ENCODE measurements at regions not wholly inside any gene's neighbourhood (a gene's known extent, or its start where the extent isn't known, plus 50 kb on each side); places are given as distances from the start of the nearest gene placed in this dataset.

DNA sequence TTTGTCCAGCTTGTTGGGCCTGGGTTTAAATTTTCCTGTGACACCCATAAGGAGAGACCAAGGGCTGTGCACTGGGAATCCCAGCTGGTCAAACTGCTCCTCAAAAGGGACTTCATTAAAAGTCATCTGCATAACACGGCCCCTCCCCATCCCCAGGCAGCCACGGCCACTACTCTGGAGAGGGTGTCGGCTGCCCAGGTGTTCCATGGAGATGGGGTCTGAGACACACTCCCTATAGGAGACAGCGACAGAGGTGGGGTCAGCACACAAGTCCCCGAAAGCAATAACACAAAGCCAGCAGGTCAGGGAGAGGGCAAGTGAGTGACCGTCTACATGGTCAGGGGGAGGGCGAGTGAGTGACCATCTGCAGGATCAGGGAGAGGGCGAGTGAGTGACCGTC, 75.6 kb upstream of the BCL11B start:
- H3K27ac Mint-ChIP-seq, result no peak overlapping the region
- no peak overlapping the region for H3K4me3 Mint-ChIP-seq
- H3K4me1 Mint-ChIP-seq (ENCODE audit: low read depth), result no peaks in the 10 kb centered on the region
- ATAC-seq (no peak), DNase-seq (no peak)
- peaks cover 9% of the 10 kb centered on the region for H3K27me3 Mint-ChIP-seq (ENCODE audit: low read depth)
- ChIA-PET POLR2A (no interaction called here), CTCF (interaction anchor here (1.0 kb wide), 1 partner anchor 28 kb away, joined by 3 read pairs; no protein-coding TSS in a partner anchor)
- H3K36me3 Mint-ChIP-seq (ENCODE audit: low read depth), result no peaks in the 10 kb centered on the region
- no peaks in the 10 kb centered on the region for H3K9me3 Mint-ChIP-seq (ENCODE audit: insufficient read depth)

DNA sequence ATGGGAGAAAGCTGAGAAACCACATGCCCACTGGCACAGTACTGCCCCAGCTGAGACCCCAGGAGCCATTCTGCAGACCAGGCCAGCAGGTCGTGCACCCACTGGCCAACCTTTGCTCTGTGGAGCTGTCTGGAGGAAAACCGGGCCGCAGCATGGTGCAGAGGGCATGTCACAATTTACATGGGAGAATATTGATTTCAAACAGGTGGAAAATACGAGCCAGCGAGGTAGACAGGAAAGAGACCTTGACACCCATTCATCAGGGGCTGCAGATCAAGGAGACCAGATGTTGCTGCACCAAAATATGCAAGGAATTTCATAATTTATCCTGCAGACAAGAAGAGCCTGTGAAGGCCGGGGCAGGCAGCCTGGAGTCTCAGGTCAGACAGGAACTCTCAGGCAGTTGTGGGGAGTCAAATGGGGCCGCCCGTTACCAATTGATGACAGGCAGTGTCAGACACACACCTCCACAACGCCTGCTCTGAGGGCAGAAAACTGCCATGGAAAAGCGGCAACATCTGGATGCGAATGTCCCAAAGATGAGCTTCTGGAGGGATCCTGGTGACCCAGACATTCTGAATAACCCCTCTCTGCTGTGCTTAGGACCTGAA, 74.6 kb upstream of the BCL11B start:
- Mint-ChIP-seq H3K36me3 (ENCODE audit: low read depth) (no peaks in the 10 kb centered on the region), H3K4me3 (no peak overlapping the region), H3K9me3 (ENCODE audit: insufficient read depth) (no peaks in the 10 kb centered on the region), H3K4me1 (ENCODE audit: low read depth) (peaks cover 2% of the 10 kb centered on the region), H3K27ac (no peak overlapping the region), H3K27me3 (ENCODE audit: low read depth) (peaks cover 5% of the 10 kb centered on the region)
- DNase-seq (no peak), ATAC-seq (no peak)
- POLR2A ChIA-PET, result no interaction called here
- CTCF ChIA-PET, result interaction anchor here (0.8 to 1.0 kb wide), 2 partner anchors 27 kb away, joined by 3 to 4 read pairs; no protein-coding TSS in a partner anchor

DNA sequence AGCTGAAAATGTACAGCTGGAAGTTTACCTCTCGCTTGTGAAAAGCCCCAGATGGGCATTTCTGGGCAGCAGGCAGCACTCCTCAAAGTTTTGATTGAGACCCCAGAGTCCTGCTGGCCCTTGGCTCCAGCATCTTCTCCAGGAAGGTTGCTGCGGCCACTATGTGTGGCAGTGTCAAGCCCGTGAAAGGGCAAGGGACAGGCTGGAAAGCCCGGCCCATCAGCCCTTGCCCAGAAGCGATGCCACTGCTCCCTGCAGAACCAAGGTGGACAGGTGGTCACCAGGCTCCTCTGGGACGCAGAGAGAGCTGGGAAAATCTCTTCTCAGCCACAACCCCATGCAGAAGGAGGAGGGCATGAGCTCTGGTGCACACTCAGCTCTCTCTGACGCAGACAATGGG, 73.5 kb upstream of the BCL11B start:
- no peaks in the 10 kb centered on the region for H3K36me3 Mint-ChIP-seq (ENCODE audit: low read depth)
- POLR2A ChIA-PET, result no interaction called here
- H3K27me3 Mint-ChIP-seq (ENCODE audit: low read depth), result peaks cover 5% of the 10 kb centered on the region
- CTCF ChIA-PET, result interaction anchor here (0.8 kb wide), 1 partner anchor 26 kb away, joined by 4 read pairs; no protein-coding TSS in a partner anchor
- DNase-seq (no peak), ATAC-seq (no peak)
- no peak overlapping the region for H3K4me3 Mint-ChIP-seq
- H3K27ac Mint-ChIP-seq, result no peak overlapping the region
- peaks cover 2% of the 10 kb centered on the region for H3K4me1 Mint-ChIP-seq (ENCODE audit: low read depth)
- no peaks in the 10 kb centered on the region for H3K9me3 Mint-ChIP-seq (ENCODE audit: insufficient read depth)

DNA sequence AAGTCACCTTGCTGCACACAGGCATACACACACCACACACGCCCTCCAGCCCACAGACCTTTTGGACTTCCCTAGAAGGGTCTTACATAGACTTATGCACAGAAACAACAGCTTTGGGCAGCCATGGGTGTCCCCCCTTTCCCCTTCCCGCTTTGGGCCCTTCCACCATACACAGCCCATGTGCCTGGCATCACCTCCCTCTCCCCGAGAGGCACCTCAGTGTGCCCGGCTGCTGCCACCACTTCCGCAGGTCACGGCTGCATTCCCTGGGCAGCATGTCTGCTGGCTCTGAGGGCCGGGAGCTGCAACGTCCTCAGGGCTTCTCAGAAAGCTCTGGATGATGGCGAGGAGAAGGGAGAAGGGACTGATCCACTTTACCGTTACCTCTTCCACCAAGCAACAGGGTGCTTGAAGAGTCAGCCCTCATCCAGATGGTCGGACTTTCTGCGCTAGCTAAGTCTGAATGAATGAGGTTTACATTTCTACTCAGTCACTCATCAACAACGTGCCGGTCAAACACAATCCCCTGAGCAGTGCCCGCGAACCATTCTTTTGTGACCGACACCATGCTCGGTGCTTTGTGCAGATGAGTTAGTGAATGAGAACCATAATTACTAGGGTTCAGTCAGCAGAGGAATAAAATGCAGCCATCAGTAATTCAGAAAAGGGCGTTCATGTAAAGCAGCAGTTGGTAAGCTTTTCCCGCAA, 72.2 kb upstream of the BCL11B start:
- H3K36me3 Mint-ChIP-seq (ENCODE audit: low read depth), result no peaks in the 10 kb centered on the region
- DNase-seq (no peak), ATAC-seq (no peak)
- H3K4me3 Mint-ChIP-seq, result no peak overlapping the region
- POLR2A ChIA-PET, result no interaction called here
- H3K9me3 Mint-ChIP-seq (ENCODE audit: insufficient read depth), result peaks cover 3% of the 10 kb centered on the region
- CTCF ChIA-PET, result no interaction called here
- H3K4me1 Mint-ChIP-seq (ENCODE audit: low read depth), result peaks cover 2% of the 10 kb centered on the region
- no peak overlapping the region for H3K27ac Mint-ChIP-seq
- peaks cover 10% of the 10 kb centered on the region for H3K27me3 Mint-ChIP-seq (ENCODE audit: low read depth)

DNA sequence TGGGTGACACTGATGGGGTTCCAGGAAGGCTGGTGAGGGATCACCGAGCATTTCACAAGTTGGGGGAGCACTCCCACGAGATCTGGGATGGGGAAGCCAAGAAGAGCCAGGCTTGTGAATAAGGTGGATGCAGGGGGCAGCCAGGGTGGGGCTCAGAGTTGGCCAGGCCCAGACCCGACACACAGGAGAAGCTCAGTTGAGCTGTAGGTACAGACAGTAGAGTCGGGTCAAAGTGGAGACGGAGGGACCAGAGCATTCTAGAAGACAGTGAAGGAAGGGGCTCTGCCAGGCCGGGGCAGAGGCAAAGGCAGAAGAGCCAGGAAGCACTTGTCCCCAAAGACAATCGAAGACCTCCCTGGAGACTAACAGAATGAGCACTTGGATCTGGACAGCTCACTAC, 70.9 kb upstream of the BCL11B start:
- ChIA-PET CTCF (interaction anchor here (1.1 to 1.9 kb wide), 2 partner anchors 46 to 50 kb away, joined by 3 to 4 read pairs; no protein-coding TSS in a partner anchor), POLR2A (no interaction called here)
- H3K4me3 Mint-ChIP-seq, result no peak overlapping the region
- H3K36me3 Mint-ChIP-seq (ENCODE audit: low read depth), result no peaks in the 10 kb centered on the region
- no peak for ATAC-seq
- no peak for DNase-seq
- peaks cover 15% of the 10 kb centered on the region for H3K27me3 Mint-ChIP-seq (ENCODE audit: low read depth)
- no peak overlapping the region for H3K27ac Mint-ChIP-seq
- H3K4me1 Mint-ChIP-seq (ENCODE audit: low read depth), result peaks cover 2% of the 10 kb centered on the region
- peaks cover 3% of the 10 kb centered on the region for H3K9me3 Mint-ChIP-seq (ENCODE audit: insufficient read depth)

DNA sequence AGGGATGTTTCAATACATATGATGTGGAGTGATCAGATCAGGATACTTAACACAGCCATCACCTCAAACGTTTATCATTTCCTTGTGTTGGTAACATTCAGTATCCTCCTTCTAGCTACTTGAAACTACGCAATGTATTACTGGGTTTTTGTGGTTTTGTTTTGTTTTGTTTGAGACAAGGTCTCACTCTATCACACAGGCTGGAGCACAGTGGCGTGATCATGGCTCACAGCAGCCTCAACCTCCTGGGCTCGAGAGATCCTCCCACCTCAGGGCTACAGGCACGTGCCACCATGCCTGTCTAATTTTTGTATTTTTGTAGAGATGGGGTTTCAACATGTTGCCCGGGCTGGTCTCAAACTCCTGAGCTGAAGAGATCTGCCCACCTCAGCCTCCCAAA, 70.2 kb upstream of the BCL11B start:
- ATAC-seq (no peak), DNase-seq (no peak)
- POLR2A ChIA-PET, result interaction anchor here (0.6 kb wide), 1 partner anchor 1336 kb away, joined by 4 read pairs; no protein-coding TSS in a partner anchor
- Mint-ChIP-seq H3K36me3 (ENCODE audit: low read depth) (no peaks in the 10 kb centered on the region), H3K4me3 (no peak overlapping the region), H3K4me1 (ENCODE audit: low read depth) (peaks cover 2% of the 10 kb centered on the region), H3K9me3 (ENCODE audit: insufficient read depth) (peaks cover 3% of the 10 kb centered on the region), H3K27ac (no peak overlapping the region), H3K27me3 (ENCODE audit: low read depth) (peaks cover 17% of the 10 kb centered on the region)
- CTCF ChIA-PET, result interaction anchor here (0.8 to 1.9 kb wide), 3 partner anchors 22 to 50 kb away, joined by 3 to 4 read pairs (median 3); no protein-coding TSS in a partner anchor

DNA sequence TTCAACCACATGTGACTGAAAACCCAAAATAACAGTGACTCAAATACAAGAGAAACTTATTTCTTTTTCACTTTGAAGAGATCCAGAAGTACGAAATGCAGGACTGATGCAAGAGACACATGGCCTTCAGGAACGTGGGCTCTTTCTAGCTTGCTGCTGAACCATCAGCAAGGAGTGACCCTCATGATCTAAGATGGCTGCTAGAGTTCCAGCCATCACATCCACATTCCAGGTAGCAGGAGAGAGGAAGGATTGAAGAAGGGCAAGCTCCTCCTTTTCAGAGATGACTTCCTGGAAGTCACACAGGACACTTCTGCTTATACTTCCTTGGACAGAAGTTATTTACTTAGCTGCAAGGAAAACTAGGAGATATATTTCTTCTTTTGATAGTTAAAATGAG, 67.6 kb upstream of the BCL11B start:
- H3K36me3 Mint-ChIP-seq (ENCODE audit: low read depth), result no peaks in the 10 kb centered on the region
- H3K27ac Mint-ChIP-seq, result no peak overlapping the region
- H3K9me3 Mint-ChIP-seq (ENCODE audit: insufficient read depth), result peaks cover 3% of the 10 kb centered on the region
- ChIA-PET CTCF (interaction anchor here (3.8 kb wide), 1 partner anchor 19 kb away, joined by 12 read pairs; no protein-coding TSS in a partner anchor), POLR2A (no interaction called here)
- H3K27me3 Mint-ChIP-seq (ENCODE audit: low read depth), result peaks cover 12% of the 10 kb centered on the region
- H3K4me1 Mint-ChIP-seq (ENCODE audit: low read depth), result peaks cover 2% of the 10 kb centered on the region
- no peak overlapping the region for H3K4me3 Mint-ChIP-seq
- ATAC-seq (no peak), DNase-seq (no peak)

DNA sequence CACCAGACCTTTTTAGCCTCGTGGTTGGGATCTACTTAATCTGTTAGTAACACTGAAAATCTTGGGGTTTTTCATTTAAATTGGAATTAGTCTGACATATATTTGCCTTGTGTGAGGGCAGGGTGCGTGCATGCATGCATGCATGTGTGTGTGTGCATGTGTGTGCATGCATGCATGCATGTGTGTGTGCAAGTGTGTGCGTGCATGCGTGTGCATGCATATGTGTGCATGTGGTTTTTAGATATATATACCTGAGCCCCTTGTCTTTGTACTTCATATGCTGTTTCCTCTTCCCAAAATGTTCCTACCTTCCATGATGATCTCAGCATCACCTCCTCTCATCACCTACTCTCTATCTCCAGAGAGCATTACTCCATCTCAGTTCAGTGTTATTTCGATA, 66.3 kb upstream of the BCL11B start:
- ATAC-seq (no peak), DNase-seq (no peak)
- Mint-ChIP-seq H3K27ac (no peak overlapping the region), H3K27me3 (ENCODE audit: low read depth) (peaks cover 12% of the 10 kb centered on the region), H3K9me3 (ENCODE audit: insufficient read depth) (peaks cover 3% of the 10 kb centered on the region), H3K4me3 (no peak overlapping the region), H3K36me3 (ENCODE audit: low read depth) (no peaks in the 10 kb centered on the region), H3K4me1 (ENCODE audit: low read depth) (peaks cover 2% of the 10 kb centered on the region)
- POLR2A ChIA-PET, result no interaction called here
- CTCF ChIA-PET, result interaction anchor here (3.8 kb wide), 1 partner anchor 18 kb away, joined by 12 read pairs; no protein-coding TSS in a partner anchor

DNA sequence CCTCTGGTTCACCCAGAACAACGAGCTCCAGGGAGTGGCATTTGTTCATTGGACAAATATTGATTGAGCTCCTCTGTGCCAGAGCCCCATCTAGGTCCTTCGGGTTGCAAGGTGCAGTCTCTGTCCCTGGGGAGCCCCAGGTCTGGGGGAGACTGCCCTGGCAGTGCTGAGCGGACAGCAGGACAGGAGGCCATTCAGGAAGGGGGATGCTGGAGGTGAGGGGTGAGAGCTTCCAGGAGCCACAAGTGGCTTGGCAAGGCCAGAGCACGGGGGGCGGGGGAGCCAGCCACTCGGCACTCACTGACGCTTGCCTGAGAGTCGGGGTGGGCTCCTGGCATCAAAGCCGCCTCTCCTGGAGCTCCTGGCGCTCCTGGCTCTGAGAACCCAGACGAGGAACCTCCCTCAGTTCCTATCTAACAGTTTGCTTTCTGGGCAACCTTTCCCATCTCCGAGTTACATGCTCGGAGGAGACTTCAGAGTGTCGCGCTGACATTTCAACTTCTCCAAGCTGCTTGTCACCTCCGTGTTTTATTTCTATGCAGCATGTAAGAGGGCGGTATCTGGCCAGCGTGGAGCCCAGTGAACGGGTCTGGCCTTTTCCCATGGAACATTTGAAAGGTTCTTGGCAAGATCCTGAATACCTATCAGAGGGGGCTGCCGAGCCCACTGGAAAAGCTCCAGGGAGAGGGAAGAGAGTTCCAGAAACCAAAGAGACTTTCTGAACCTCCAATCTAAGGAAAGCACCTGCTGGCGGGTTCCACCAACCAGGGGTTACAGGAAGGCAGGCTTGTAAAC, 62.0 kb upstream of the BCL11B start:
- POLR2A ChIA-PET, result no interaction called here
- CTCF ChIA-PET, result interaction anchor here (2.7 kb wide), 1 partner anchor 14 kb away, joined by 10 read pairs; no protein-coding TSS in a partner anchor
- H3K4me1 Mint-ChIP-seq (ENCODE audit: low read depth), result no peaks in the 10 kb centered on the region
- no peaks in the 10 kb centered on the region for H3K9me3 Mint-ChIP-seq (ENCODE audit: insufficient read depth)
- peaks cover 7% of the 10 kb centered on the region for H3K27me3 Mint-ChIP-seq (ENCODE audit: low read depth)
- no peak overlapping the region for H3K27ac Mint-ChIP-seq
- H3K36me3 Mint-ChIP-seq (ENCODE audit: low read depth), result no peaks in the 10 kb centered on the region
- no peak for ATAC-seq
- no peak for DNase-seq
- H3K4me3 Mint-ChIP-seq, result no peak overlapping the region

DNA sequence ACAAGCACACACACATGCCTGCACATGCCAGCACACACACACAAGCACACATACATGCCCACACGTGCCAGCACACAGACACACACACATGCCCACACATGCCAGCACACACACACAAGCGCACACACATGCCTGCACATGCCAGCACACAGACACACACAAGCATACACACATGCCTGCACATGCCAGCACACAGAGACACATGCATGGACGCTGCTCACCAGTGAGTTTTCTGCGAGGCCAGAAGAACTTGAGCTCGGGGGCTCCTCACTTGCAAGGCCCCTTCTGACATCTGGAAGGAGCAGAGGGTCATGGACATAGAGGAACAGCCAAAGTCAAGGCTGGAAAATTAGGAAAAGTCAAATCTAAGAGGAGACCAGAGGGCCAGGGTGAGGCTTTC, 61.2 kb upstream of the BCL11B start:
- no peaks in the 10 kb centered on the region for H3K4me1 Mint-ChIP-seq (ENCODE audit: low read depth)
- H3K4me3 Mint-ChIP-seq, result no peak overlapping the region
- H3K27me3 Mint-ChIP-seq (ENCODE audit: low read depth), result peaks cover 4% of the 10 kb centered on the region
- DNase-seq (no peak), ATAC-seq (no peak)
- ChIA-PET CTCF (interaction anchor here (2.7 kb wide), 1 partner anchor 13 kb away, joined by 10 read pairs; no protein-coding TSS in a partner anchor), POLR2A (no interaction called here)
- peak overlapping the region; percentile 39 for H3K27ac Mint-ChIP-seq
- no peaks in the 10 kb centered on the region for H3K9me3 Mint-ChIP-seq (ENCODE audit: insufficient read depth)
- no peaks in the 10 kb centered on the region for H3K36me3 Mint-ChIP-seq (ENCODE audit: low read depth)

DNA sequence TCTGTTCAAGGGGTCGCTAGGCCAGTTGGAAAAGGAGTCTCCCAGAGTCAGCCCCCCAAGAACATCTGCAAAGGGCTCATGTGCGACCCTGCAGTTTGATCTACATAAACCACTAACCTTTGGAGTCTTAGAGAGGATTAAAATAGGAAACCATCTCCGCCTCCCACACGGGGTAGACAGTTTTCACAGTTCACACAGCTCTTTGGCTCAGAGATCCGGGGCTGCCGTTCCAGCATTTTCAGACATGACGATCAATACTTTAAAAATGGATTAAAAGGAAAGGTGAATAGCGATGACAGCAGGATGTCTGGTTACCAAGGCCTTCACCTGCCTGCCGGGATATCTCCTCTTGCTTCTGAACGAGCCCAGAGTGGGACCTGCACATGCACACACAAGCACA, 59.8 kb upstream of the BCL11B start:
- no peaks in the 10 kb centered on the region for H3K27me3 Mint-ChIP-seq (ENCODE audit: low read depth)
- no peaks in the 10 kb centered on the region for H3K4me1 Mint-ChIP-seq (ENCODE audit: low read depth)
- DNase-seq (no peak), ATAC-seq (no peak)
- CTCF ChIA-PET, result interaction anchor here (2.0 kb wide), 1 partner anchor 12 kb away, joined by 4 read pairs; no protein-coding TSS in a partner anchor
- POLR2A ChIA-PET, result no interaction called here
- H3K9me3 Mint-ChIP-seq (ENCODE audit: insufficient read depth), result no peaks in the 10 kb centered on the region
- peak overlapping the region; percentile 30 for H3K27ac Mint-ChIP-seq
- H3K36me3 Mint-ChIP-seq (ENCODE audit: low read depth), result no peaks in the 10 kb centered on the region
- no peak overlapping the region for H3K4me3 Mint-ChIP-seq

Data from activated CD8-positive, alpha-beta T cell treated with anti-CD3 and anti-CD28 coated beads, Interleukin-2, amount 10 ng/mL, durations not matched to agents 7 days and 5 days (primary cell).